Fibroblast of skin of right quadriceps (primary cell): ENCODE measurements at regions not wholly inside any gene's neighbourhood (a gene's known extent, or its start where the extent isn't known, plus 50 kb on each side); places are given as distances from the start of the nearest gene placed in this dataset.

Experiments used
- DNase-seq: peaks from one replicate; pipeline ENCODE4 v3.0.0-alpha.2; 2013

DNA sequence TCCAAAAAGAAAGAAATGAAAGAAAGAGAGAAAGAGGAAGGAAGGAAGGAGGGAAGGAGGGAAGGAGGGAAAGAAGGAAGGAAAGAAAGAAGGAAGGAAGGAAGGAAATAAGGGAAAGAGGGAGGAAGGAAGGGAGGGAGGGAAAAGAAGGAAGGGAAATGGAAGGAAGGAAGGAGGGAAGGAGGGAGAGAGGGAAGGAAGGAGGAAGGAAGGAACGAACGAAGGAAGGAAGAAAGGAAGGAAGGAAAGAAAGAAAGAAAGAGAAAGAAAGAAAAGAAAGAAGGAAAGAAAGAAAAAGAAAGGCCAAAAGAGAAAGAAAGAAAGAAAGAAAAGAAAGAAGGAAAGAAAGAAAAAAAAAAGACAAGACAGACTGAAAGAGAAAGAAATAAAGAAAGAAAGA, 263.9 kb upstream of the ATP10B start:
- DNase-seq, result no peak

DNA sequence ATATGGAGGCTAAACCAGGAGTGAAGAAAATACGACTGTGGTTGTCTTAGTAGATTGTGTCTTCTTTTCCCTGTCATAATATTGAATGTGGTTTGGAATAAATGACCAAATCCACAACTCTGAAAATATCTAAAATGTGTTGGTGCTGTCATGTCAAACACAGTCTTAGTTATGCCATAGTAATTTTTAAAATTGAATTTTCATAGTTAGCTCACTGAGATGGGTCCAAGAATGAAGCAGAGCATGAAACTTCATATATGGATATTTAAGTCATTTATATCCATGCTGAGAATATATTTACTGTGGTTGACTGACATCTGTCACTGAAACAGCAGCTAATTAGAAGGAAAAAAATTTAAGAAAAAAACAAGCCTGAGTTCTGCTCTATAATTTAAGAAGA, 260.4 kb upstream of the ATP10B start:
- DNase-seq, result no peak

DNA sequence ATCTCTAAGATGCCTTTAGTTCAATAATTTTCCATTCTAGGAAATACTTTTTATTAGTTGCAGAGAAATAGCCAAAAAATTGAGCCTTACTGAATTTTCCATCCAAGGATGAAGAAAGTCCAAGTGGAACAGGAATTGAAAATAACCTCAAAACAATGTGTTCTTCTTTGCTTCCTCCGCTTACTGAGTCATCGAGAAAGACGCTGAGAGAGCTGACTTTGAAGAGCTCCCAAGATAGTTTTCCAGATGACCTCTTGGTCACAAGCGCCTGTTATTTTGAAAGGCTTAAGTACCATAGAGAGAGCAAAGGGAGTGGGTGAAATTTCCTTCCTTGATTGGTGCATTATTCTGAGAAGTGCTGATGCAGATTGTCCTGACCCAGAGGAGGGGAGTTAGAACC, 253.5 kb upstream of the ATP10B start:
- DNase-seq, result peak; percentile 19

DNA sequence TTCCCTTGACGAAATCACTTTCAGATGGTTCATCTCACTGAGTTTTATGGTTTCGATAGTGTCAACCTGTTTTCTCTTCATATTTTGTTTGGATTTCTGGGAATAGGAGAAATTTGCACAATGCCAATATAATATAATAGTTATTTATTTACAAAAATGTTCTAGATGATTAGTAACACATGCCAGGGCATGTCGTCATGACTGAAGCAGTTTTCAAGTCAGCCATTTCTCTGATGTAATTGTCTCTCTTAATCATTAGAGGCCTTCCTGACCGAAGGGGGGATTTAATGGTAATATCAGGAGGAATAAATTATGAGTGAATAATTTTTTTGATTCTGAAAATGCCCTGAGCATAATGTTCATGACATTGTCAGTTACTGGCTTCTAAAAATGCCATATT, 246.5 kb upstream of the ATP10B start:
- DNase-seq, result peak; percentile 6

DNA sequence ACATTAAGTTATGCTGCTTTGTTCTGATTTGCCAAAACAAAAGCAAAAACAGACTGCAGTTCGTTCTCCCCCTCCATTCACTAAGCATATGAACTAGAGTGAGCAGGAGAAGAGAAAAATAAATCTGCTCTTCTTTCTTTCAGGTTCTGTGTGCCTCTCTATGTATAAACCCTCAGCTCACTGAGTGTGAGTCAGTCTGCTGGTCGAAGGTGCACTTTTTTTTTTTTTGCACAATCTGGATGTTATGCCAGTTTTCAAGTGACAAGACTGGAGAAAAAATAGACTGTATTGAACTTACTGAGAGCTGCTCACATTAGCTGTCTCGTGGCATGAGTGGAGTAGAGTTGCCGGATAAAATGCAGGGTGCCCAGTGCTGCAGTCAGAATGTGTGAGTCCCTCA, 244.6 kb upstream of the ATP10B start:
- DNase-seq, result no peak

DNA sequence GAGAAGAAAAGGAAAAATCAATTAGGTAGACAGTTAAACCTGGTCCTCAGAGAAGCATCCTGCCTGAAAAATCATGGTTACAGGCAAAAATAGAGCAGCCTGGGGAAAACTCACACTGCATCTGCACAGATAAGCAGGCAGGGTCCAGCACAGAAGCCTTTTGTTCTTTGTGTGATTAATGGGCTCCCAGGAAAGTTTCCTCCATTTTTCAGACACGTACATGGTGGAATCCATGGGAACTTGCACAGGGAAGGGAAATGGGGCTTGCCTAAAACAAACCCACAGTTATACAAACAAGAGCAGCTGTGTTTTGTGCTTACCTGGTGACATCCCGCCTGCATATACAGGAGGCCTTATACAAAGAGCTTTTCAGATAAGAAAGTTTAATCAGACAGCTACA, 243.9 kb upstream of the ATP10B start:
- no peak for DNase-seq

DNA sequence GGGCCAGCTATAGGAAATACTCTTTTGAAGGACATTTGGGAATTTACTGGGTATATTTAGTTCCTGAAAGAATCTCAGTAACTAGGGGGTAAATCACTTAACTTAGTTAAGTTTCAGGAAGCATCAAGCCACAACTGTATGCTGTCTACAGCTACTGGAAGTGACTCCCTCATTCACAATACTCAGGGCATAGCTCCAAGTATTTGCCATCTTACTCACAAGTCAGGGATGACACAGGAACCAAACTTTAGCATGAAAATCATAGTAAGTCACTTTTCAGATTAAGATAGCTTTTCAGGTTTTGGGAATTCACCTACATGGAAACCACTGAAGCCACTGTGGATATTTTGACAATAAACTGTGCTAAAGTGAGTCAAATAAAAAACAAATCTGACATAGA, 242.4 kb upstream of the ATP10B start:
- peak; percentile 85 for DNase-seq

DNA sequence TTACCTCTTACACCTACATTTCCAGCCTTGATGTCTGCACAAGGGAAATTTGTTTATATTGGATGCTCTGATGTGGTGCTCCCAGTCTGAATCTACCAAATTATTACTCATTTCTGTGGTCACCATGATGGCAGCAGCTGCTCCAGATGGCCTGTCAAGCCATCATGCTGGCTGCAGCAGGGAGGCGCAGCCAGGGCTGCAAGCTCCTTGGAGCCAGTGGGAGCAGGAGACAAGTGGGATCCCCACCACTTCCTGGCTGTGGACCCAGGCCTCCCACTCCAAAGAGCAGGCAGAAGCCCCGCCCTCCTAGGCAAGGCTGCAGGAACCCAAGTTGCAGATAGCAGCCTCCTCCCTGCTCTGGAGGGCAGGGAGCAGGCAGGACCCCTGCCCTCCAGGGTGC, 241.1 kb upstream of the ATP10B start:
- DNase-seq, result peak; percentile 61

DNA sequence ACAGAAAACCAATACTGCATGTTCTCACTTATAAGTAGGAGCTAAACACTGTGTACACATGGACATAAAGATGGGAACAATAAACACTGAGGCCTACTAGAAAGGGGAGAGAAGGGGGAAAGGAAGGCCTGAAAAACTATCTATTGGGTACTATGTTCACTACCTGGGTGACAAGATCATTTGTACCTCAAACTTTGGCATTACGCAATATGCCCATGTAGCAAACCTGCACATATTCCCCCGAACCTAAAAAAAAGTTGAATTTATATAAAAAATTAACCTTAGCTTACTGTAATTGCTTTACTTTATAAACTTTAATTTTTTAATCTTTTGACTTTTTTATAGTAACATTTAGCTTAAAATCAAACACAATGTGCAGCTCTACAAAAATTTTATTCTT, 237.6 kb upstream of the ATP10B start:
- DNase-seq, result no peak

DNA sequence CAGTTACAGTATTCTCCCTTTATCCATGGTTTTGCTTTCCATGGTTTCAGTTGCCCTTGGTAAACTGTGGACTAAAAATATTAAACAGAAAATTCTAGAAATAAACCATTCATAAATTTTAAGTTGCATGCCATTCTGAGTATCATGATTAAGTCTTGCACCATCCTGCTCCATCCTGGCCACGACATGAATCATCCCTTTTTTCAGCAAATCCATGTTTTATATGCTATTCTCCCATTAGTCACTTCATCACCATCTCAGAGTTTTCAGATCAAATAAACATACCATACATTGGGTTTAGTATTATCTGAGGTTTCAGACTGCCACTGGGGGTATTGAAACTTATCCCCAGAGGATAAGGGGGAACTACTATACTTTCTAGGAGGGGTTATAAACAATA, 234.4 kb upstream of the ATP10B start:
- peak; percentile 89 for DNase-seq

DNA sequence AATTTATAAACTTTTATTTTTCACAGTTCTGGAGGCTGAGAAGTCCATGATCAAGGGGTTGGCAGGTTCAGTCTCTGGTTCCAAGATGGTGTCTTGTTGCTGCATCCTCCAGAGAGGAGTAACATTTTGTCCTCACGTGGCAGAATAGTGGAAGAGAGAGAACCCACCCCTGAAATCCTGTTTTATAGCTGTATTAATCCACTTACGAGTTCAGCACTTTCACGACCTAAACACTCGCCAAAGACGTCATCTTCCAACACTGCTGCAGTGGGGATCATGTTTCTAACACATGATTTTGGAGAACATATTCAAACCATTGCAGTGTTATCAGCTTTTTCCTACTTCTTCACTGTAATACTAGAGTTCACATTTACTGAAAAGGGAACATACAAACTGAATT, 233.0 kb upstream of the ATP10B start:
- DNase-seq, result peak; percentile 47

DNA sequence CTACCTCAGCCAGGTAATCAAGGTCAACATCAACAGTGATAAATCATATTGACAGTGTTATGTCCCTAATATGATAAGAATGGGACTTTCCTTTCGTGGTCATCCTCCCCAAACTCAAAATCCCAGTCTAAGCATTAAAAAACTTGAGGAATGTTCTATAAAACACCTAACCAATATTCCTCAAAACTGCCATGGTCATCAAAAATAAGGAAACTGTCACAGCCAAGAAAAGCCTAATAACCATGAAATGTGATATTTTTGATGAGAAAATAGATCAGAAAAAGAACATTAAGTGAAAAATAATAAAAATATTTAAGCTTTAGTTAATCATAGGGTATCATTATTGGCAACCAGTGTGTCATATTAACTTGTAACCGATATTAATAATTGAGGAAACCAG, 232.1 kb upstream of the ATP10B start:
- DNase-seq, result no peak

DNA sequence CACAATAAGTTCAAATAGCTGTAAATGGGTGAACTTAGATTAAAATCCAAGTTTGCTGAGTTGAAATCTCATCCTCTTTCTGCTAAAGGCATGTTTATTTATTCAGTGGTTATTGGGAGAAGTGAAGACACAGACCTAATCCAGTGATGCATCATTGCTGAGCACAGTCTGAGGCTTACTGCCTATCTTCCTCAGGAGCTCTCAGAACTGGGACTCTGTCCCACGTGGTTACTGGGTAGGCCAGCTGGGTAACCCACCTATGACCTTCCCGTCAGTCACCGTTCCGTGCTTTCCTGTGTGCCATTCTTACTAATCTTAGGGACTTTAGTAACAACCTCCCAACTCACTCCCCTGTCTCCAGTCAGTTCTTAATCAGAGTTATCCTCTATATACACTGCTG, 226.8 kb upstream of the ATP10B start:
- peak; percentile 8 for DNase-seq

DNA sequence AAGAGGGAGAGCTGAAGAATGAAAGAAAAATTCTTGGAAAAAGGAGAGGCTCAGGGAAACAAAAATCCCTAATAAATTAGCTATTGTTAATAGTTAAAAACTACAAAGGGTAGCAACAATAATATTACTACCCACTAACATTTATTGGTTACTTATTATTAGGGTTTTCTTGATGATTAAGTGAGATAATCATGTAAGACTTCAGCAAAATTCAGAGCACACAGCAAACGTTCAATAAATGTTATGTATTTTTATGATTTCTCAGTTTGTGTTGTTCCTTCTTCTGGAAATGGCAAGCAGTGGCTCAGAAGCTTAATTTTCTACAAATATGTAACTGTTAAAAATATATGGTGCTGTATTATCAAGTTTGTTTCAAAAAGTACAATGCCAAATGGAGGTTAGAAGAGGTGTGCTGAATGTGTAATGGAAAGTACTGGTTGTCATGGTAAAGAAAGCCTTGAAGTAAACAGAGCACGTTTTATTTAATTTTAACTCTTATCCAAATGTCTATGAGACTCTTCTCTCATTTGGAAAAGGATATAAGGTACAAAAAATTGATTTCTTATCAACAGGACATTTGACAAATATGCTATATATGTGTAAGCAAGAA, 226.0 kb upstream of the ATP10B start:
- DNase-seq, result no peak

DNA sequence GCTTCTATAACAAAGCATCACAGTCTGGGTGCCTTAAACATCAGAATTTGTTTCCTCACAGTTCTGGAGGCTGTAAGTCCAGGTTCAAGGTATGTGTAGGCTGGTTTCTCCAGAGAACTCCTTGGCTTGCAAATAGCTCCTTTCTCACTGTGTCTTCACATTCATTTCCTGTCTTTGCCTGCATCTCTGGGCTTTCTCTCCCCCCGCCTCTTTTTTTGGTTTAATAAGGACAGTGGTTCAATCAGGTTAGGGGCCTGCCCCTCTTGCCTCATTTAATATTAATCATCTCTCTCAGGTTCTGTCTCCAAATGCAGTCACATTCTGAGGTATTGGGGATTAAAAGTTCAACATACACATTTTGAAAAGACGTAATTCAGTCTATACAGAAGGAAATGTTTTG, 225.5 kb upstream of the ATP10B start:
- no peak for DNase-seq

DNA sequence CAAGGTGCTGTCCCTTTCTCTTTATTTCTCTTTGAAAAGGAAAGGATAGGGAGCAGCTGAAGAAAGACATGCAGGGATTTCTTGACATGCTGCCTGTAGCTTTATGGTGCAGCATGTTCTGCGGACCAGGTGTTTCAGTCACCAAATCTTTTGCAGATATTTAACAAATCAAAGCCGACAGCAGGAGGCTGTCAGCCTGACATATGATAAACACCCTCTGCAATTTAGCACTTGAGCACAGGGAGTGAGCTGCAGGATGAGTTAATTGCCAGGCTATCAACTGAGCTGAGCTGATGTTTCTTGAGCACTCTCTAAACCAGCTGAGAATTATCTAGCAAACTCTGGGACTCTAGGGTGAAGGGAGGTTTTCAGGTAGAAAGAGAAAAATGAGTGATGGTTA, 212.8 kb upstream of the ATP10B start:
- no peak for DNase-seq

DNA sequence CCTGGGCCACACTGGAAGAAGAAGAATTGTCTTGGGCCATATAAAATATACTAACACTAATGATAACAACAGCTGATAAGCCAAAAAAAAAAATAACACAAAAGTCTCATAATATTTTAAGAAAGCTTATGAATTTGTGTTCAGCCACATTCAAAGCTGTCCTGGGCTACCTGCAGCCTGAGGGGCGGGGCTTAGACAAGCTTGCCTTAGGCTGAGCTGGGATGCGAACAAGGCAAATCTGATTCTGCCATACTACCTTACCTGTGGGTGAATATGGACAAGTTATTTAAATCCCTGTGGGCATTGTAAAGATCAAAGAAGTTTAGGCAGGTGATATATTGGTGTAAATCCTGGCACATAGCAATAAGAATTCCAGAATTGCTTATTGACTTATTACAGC, 212.3 kb upstream of the ATP10B start:
- no peak for DNase-seq

DNA sequence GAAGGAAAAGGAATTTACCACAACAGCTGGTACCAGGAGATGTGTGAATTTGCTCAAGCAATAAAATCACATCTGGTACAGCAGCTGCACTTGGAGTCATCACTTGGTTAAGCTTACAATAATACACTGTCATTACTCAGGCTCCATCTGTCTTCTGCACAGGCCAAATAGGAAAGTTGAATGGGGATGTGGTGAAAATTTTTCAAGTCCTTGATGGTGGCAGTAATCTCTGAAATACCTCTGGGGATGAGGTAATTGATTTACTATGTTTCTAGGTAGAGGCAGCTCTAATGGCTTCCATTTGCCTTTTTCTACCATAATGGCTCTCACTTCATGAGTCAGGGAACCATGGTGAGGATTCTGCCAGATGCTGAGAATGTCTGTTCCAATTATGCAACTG, 206.8 kb upstream of the ATP10B start:
- peak; percentile 44 for DNase-seq

DNA sequence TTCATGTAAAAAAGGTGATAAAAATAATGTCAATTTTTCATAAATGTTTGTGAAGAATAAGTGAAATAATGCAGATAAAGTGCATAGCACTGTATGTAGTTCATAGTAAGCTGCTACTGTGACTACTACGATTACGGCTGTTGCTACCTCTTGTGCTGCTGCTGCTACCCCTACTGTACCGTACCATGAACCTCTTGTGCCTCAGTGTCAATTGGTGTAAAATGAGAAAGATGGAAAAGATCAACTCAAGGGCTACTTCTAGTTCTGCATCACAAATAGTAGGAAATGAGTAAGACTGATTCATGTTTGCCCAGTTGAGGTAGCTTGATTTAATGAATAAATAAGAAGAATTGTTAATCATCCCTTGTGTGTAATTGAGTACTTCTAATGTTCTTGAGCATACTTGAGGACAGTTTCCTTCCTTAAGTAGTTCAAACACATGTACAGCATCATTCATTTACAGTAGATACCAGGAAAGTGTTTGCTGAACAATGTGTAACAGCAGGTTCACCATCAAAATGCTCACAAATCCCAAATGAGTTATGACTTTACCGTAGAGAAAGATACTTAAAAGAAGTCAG, 200.0 kb upstream of the ATP10B start:
- DNase-seq, result peak; percentile 3

DNA sequence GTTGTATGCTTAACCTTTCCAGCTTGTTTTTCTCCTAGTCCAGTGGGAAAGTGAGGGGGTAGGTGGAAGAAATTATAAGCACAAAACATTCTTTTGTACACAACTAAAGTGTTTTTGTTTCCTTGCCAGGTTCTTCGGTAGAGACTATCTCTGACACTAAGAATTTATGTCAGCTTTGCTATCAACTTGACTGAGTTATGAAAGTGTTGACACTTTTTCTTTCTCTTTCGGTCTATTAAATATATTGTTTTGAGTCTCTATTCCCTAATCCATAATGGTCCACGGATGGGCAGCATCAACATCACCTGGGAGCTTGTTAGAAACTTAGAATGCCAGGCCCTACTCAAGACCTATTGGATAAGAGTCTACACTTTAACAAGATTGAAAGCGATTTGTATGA, 195.0 kb upstream of the ATP10B start:
- DNase-seq, result no peak

DNA sequence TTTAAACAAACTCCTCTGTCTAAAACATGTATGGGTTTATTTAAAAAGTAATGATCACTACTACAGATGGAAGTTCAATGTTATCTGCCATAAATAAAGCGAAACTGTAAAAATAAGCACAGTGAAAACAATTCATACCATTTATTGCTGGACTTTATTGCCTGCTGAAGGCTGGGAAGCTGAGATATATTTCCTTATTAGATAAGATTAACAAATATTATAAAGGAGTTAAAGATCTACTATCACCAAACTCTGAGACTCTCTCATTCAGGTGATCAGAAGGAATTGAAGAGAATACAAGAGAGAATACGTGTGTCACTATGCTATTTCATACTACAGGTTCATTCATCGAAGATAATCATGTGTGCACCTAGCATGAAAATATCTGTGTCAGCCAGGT, 190.9 kb upstream of the ATP10B start:
- DNase-seq, result no peak

DNA sequence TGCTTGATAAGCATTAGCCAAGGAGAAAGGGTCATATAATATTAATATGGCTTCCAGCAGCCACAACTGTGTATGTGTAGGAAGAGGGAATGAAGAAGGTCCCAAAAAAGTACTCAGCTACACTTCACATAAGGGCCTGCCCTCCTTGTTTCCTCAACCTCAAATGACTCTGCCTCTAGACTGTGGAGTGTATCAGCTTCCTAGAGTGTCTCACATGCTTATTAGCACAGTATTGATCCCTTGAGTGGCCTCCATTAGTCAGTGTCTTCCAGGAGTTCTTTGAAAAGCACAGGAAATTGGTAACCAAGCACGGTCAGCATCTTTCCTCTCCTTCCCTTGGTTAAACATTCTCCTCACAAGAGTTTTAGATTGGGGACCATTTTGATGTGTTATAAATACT, 190.4 kb upstream of the ATP10B start:
- no peak for DNase-seq

DNA sequence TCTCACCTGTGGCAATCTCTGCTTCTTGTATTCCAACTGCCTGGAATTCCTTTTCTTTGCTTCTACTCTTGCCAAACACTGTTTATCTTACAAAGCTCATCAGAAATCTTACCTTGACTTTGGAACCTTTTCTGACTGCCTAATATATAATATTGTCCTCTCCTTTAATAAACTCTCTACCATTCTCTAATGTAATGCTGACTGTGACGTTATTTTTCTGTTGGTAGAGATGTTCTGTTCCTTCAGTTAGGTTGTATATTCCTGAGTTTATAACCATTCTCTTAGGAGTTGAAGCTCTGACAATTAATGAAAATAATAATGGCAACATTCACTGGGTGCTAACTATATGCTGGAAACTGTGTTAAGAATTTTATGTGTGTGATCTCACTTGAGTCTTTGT, 188.8 kb upstream of the ATP10B start:
- DNase-seq, result no peak

DNA sequence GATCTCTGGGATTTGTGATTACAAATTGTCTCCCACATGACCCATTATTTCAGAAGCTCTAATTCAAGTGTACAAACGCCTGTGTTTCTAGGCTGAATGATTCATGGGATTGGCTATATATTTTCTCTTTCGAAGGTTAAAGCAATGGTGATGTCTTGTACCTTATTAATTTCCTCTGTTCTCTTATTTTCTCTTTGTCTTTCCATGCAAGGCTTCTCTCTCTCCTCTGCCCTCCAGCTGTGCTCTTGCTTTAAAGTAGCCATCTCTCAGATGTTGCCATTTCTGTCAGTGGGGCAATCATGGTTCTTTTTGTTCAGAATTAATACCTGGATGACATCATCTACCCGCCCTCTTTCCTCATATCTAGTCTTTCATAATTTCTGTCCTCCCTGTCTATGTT, 184.3 kb upstream of the ATP10B start:
- DNase-seq, result no peak

DNA sequence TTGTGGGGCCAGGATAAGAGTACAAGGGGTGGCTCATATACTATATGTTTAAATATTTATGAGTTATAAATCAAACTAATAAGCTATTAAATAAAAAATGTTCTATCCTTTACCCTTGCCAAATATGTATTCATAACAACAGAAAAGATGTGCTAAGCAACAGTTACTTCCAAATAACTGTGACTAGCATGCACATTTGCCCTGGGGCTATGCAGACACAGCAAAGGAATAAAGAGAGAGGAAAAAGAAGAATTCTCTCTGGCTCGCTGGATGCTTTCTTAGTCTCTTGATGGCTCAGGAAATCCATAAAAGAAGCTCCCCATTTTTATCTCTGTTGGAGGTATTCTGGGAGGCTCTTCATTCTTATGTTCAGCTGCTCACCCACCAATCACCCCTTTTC, 182.4 kb upstream of the ATP10B start:
- DNase-seq, result no peak

DNA sequence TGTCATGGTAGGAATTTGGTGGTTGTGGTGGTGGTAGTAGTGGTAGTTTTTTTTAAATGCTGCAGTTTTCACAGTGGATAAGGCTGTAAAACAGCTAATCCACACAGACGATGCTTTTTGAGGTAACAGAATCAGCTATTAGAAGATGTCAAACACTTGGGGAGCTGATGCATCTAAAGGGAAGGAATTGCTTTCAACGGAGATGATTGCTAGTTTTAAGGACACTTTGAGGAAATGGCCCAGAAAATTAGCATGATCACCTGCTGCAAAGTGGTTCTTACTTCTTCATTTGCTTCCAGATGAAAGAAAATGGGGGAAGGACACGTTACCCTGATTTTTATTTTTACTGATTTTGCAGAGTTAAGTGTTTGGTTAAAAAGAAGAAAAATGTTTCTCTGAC, 178.2 kb upstream of the ATP10B start:
- no peak for DNase-seq
